SK-N-SH (cell line): ENCODE measurements at regions not wholly inside any gene's neighbourhood (a gene's known extent, or its start where the extent isn't known, plus 50 kb on each side); places are given as distances from the start of the nearest gene placed in this dataset.

Experiments
- CTCF ChIA-PET: fragments of 300-600, 350-600 bp; formaldehyde crosslinking; extraction: SDS; loops from one replicate; lab custom pipeline; 2021; lab: Yijun Ruan, JAX
- POLR2A ChIA-PET: fragments of 350-600 bp; sonication (Branson Sonifier 250); formaldehyde crosslinking; extraction: SDS; loops from one replicate; lab custom pipeline; 2020; ENCODE audit warnings: antibody characterized with exemption, inconsistent platforms; lab: Yijun Ruan, JAX
- DNase-seq: peaks from one replicate; pipeline ENCODE4 v3.0.0; 2012
- H2AFZ ChIP-seq: fragments of 200-600 bp; sonication (generic); 2 replicates; pipeline ENCODE4 v1.8.1; 2016; ENCODE audit warnings: antibody characterized with exemption, mild to moderate bottlenecking, low read depth
- H3F3A ChIP-seq: fragments of 200-600 bp; sonication (generic); replicated peaks from 2 replicates; pipeline ENCODE3; 2016; ENCODE audit warnings: antibody characterized with exemption, mild to moderate bottlenecking; ENCODE audit not compliant: insufficient read depth
- H3K27ac ChIP-seq, 2 experiments: fragments of 200-500 bp in 1 of 2; fragments of 200-600 bp in 1 of 2; sonication (Bioruptor generic) in 1 of 2; sonication (generic), shearing (Covaris generic) in 1 of 2; 2 replicates each; pipeline versions ENCODE4 v1.5.1 to v1.6.1; 2014 to 2016; ENCODE audit warnings: low read depth in 2 of 2, inconsistent platforms in 1 of 2, low read length in 1 of 2, mild to moderate bottlenecking in 1 of 2, mixed read lengths in 1 of 2
- H3K27me3 ChIP-seq: fragments of 200-600 bp; sonication (generic), shearing (Covaris generic); 2 replicates; pipeline ENCODE4 v1.6.1; 2016; ENCODE audit warnings: mixed run types; ENCODE audit not compliant: insufficient read depth
- H3K36me3 ChIP-seq, 2 experiments: fragments of 200-500 bp in 1 of 2; fragments of 200-600 bp in 1 of 2; sonication (Bioruptor generic) in 1 of 2; sonication (generic) in 1 of 2; replicated peaks in 1 of 2; 2 replicates each; pipeline versions ENCODE3 to v1.5.1; 2014 to 2016; ENCODE audit warnings: low read length in 1 of 2, mild to moderate bottlenecking in 1 of 2; ENCODE audit not compliant: insufficient read depth in 2 of 2, control insufficient read depth in 1 of 2
- H3K4me1 ChIP-seq, 2 experiments: fragments of 200-500 bp in 1 of 2; fragments of 200-600 bp in 1 of 2; sonication (Bioruptor generic) in 1 of 2; sonication (generic), shearing (Covaris generic) in 1 of 2; 2 replicates each; pipeline versions ENCODE4 v1.5.1 to v1.6.1; 2014 to 2016; ENCODE audit warnings: low read depth in 1 of 2, low read length in 1 of 2, mixed run types in 1 of 2; ENCODE audit not compliant: insufficient read depth in 2 of 2, control insufficient read depth in 1 of 2
- H3K4me2 ChIP-seq: fragments of 200-600 bp; sonication (generic), shearing (Covaris generic); 2 replicates; pipeline ENCODE4 v1.6.1; 2017; ENCODE audit warnings: mixed run types
- H3K4me3 ChIP-seq, 2 experiments: fragments of 200-500 bp in 1 of 2; fragments of 200-600 bp in 1 of 2; sonication (Bioruptor generic) in 1 of 2; sonication (generic), shearing (Covaris generic) in 1 of 2; 2 replicates each; pipeline versions ENCODE4 v1.5.1 to v1.8.1; 2014 to 2016; ENCODE audit warnings: low read depth in 2 of 2, inconsistent platforms in 1 of 2, low read length in 1 of 2, mild to moderate bottlenecking in 1 of 2, mixed read lengths in 1 of 2, moderate library complexity in 1 of 2
- H3K79me2 ChIP-seq: fragments of 200-600 bp; sonication (generic); 2 replicates; pipeline ENCODE4 v1.8.1; 2017; ENCODE audit warnings: mild to moderate bottlenecking; ENCODE audit not compliant: insufficient read depth
- H3K9ac ChIP-seq: fragments of 200-600 bp; sonication (generic); 2 replicates; pipeline ENCODE4 v1.6.1; 2017; ENCODE audit warnings: mixed run types
- H3K9me2 ChIP-seq: fragments of 200-600 bp; sonication (generic); 2 replicates; pipeline ENCODE4 v1.6.1; 2017; ENCODE audit warnings: mixed run types
- H3K9me3 ChIP-seq: fragments of 200-600 bp; sonication (generic); 2 replicates; pipeline ENCODE4 v1.6.1; 2017; ENCODE audit warnings: mixed run types, mild to moderate bottlenecking, moderate library complexity
- H4K20me1 ChIP-seq: fragments of 200-600 bp; sonication (generic); 2 replicates; pipeline ENCODE4 v1.6.1; 2017; ENCODE audit warnings: mild to moderate bottlenecking, mixed run types; ENCODE audit not compliant: insufficient read depth
- EP300 ChIP-seq, 2 experiments: IDR thresholded peaks; 2 replicates each; pipeline versions ENCODE4 v1.4.0 to v1.6.1; 2012; ENCODE audit warnings: borderline replicate concordance in 1 of 2, low read depth in 1 of 2, low read length in 1 of 2
- FOSL2 ChIP-seq: IDR thresholded peaks from 2 replicates; pipeline ENCODE4 v1.4.0; 2012; ENCODE audit warnings: low read depth, mild to moderate bottlenecking, moderate library complexity, borderline replicate concordance
- IRF3 ChIP-seq: fragments of 150-350 bp; IDR thresholded peaks from 2 replicates; pipeline ENCODE4 v1.6.1; 2016; ENCODE audit warnings: mild to moderate bottlenecking, low read depth, low read length
- JUND ChIP-seq: IDR thresholded peaks from 2 replicates; pipeline ENCODE4 v1.4.0; 2012
- MEF2A ChIP-seq: IDR thresholded peaks from 2 replicates; pipeline ENCODE4 v1.4.0; 2012; ENCODE audit warnings: low read depth, borderline replicate concordance
- MXI1 ChIP-seq: IDR thresholded peaks from 2 replicates; pipeline ENCODE4 v1.6.1; 2012; ENCODE audit warnings: mild to moderate bottlenecking, low read depth, low read length, improper control_type of control experiment
- NFIC ChIP-seq: IDR thresholded peaks from 2 replicates; pipeline ENCODE4 v1.4.0; 2012; ENCODE audit warnings: borderline replicate concordance
- RAD21 ChIP-seq: IDR thresholded peaks from 2 replicates; pipeline ENCODE4 v1.6.1; 2012; ENCODE audit warnings: mild to moderate bottlenecking, low read length
- RCOR1 ChIP-seq: fragments of 150-350 bp; IDR thresholded peaks from 2 replicates; pipeline ENCODE4 v1.6.1; 2017; ENCODE audit warnings: antibody characterized with exemption, low read length
- REST ChIP-seq: IDR thresholded peaks from 2 replicates; pipeline ENCODE4 v1.6.1; 2012; ENCODE audit warnings: mild to moderate bottlenecking, low read depth, low read length, moderate library complexity
- RFX5 ChIP-seq: IDR thresholded peaks from 2 replicates; pipeline ENCODE4 v1.6.1; 2012; ENCODE audit warnings: mild to moderate bottlenecking, improper control_type of control experiment, low read length
- SMC3 ChIP-seq: IDR thresholded peaks from 2 replicates; pipeline ENCODE4 v1.6.1; 2012; ENCODE audit warnings: low read depth, low read length, improper control_type of control experiment
- TCF12 ChIP-seq: IDR thresholded peaks from 2 replicates; pipeline ENCODE4 v1.4.0; 2012
- TEAD4 ChIP-seq: IDR thresholded peaks from 2 replicates; pipeline ENCODE4 v1.4.0; 2012; ENCODE audit warnings: mild to moderate bottlenecking, borderline replicate concordance; ENCODE audit not compliant: insufficient read depth
- YY1 ChIP-seq: IDR thresholded peaks from 2 replicates; pipeline ENCODE4 v1.4.0; 2012; ENCODE audit warnings: low read depth, mild to moderate bottlenecking
- WGBS: methylation state at CpG from one replicate; pipeline ENCODE4 v1.1.6; 2017; ENCODE audit warnings: low lambda C conversion rate; 5-methylcytosine and 5-hydroxymethylcytosine counted together

GRCh38 chr12:84696908-84697540 lies 215.6 kb downstream of the SLC6A15 start:
- DNase-seq: no peak
- ChIA-PET CTCF (interaction anchor here (1.9 kb wide), 1 partner anchor 10 kb away, joined by 6 read pairs; no protein-coding TSS in a partner anchor), POLR2A (no interaction called here)

GRCh38 chr12:84696281-84696680 lies 216.3 kb downstream of the SLC6A15 start:
- WGBS: 48% methylated on average over 2 of the region's 2 CpGs
- Histone ChIP-seq H3K9me3 (no peaks in the 10 kb centered on the region), H4K20me1 (no peaks in the 10 kb centered on the region), H3F3A (peaks cover 7% of the 10 kb centered on the region), H3K27me3 (no peaks in the 10 kb centered on the region), H3K9ac (no peak overlapping the region), H3K79me2 (no peaks in the 10 kb centered on the region), H2AFZ (peak overlapping the region; percentile 73; the same call in 1 of the 2 replicates), H3K9me2 (no peaks in the 10 kb centered on the region), H3K4me1 (peaks cover 0 to 18% of the 10 kb centered on the region in 2 experiments; a peak in 2 of 4 replicates), H3K27ac (peak overlapping the region; percentile 21 to 60), H3K4me2 (peak overlapping the region; percentile 35; the same call in 1 of the 2 replicates), H3K36me3 (no peaks in the 10 kb centered on the region), H3K4me3 (no peak overlapping the region)
- no peak for DNase-seq
- CTCF ChIA-PET: interaction anchor here (1.9 kb wide), 1 partner anchor 9 kb away, joined by 6 read pairs; no protein-coding TSS in a partner anchor
- TF ChIP-seq EP300 (IDR thresholded peaks at IDR 0.05; ENCODE audit: borderline replicate concordance in 1 of 2, low read depth in 1 of 2, low read length in 1 of 2): no peak
- TF ChIP-seq TCF12: peak; percentile 25
- TF ChIP-seq, all 33 proteins: peak for 1
- POLR2A ChIA-PET: no interaction called here

More at GRCh38 chr12:84696908-84697540, 215.6 kb downstream of the SLC6A15 start:
- Histone ChIP-seq H4K20me1 (no peaks in the 10 kb centered on the region), H3K4me1 (peaks cover 0 to 18% of the 10 kb centered on the region in 2 experiments; a peak in 2 of 4 replicates), H3F3A (peaks cover 6% of the 10 kb centered on the region), H3K9me2 (no peaks in the 10 kb centered on the region), H3K36me3 (no peaks in the 10 kb centered on the region), H2AFZ (peak overlapping the region; percentile 73), H3K79me2 (no peaks in the 10 kb centered on the region), H3K4me2 (no peak overlapping the region; the same call in 1 of the 2 replicates), H3K9ac (no peak overlapping the region), H3K27me3 (no peaks in the 10 kb centered on the region), H3K27ac (peak overlapping the region; percentile 21 to 60; a peak in 3 of 4 replicates), H3K4me3 (no peak overlapping the region), H3K9me3 (no peaks in the 10 kb centered on the region)
- 42% methylated on average over 3 of the region's 3 CpGs for WGBS
- TF ChIP-seq RCOR1 (no peak), MXI1 (no peak), YY1 (no peak), TEAD4 (peak; percentile 67; the same call in 1 of the 2 replicates), RAD21 (no peak), FOSL2 (0 out of 2 replicates have a peak, but pooled peaks have one; percentile 9), SMC3 (no peak), MEF2A (0 out of 2 replicates have a peak, but pooled peaks have one; percentile 27), JUND (peak; percentile 20; the same call in 1 of the 2 replicates), TCF12 (peak; percentile 62), RFX5 (no peak)

GRCh38 chr12:84694116-84694515 lies 218.5 kb downstream of the SLC6A15 start:
- no peak for DNase-seq
- Histone ChIP-seq H3K36me3 (no peaks in the 10 kb centered on the region), H3F3A (peaks cover 7% of the 10 kb centered on the region), H3K79me2 (no peaks in the 10 kb centered on the region), H3K9ac (no peak overlapping the region), H3K4me1 (peaks cover 0 to 18% of the 10 kb centered on the region in 2 experiments; a peak in 2 of 4 replicates), H2AFZ (no peak overlapping the region), H3K4me2 (no peak overlapping the region), H3K4me3 (no peak overlapping the region), H3K27me3 (no peaks in the 10 kb centered on the region), H4K20me1 (no peaks in the 10 kb centered on the region), H3K9me3 (no peaks in the 10 kb centered on the region), H3K27ac (no peak overlapping the region; a peak in 1 of 4 replicates), H3K9me2 (no peaks in the 10 kb centered on the region)
- POLR2A ChIA-PET: no interaction called here
- TF ChIP-seq IRF3 (no peak), REST (no peak), JUND (peak; percentile 25; the same call in 1 of the 2 replicates), NFIC (0 out of 2 replicates have a peak, but pooled peaks have one; percentile 9)
- CTCF ChIA-PET: no interaction called here
